ENCODE measurements at regions not wholly inside any gene's neighbourhood (a gene's known extent, or its start where the extent isn't known, plus 50 kb on each side); places are given as distances from the start of the nearest gene placed in this dataset.

GRCh38 chr15:70505411-70505919, 257.9 kb downstream of the UACA start:
- TF ChIP-seq CTCF (IDR thresholded peaks at IDR 0.05), result no peak
- no peak for TF ChIP-seq EZH2 (IDR thresholded peaks at IDR 0.05)
- TF ChIP-seq EZH2phosphoT487 (IDR thresholded peaks at IDR 0.05), result no peak
